HepG2 (cell line): ENCODE measurements at regions not wholly inside any gene's neighbourhood (a gene's known extent, or its start where the extent isn't known, plus 50 kb on each side); places are given as distances from the start of the nearest gene placed in this dataset.

Experiments
- ARNT ChIP-seq: fragments of 450-650 bp; IDR thresholded peaks from 2 replicates; pipeline ENCODE4 v1.6.1; 2017
- CTCF ChIP-seq: sonication (generic); formaldehyde crosslinking; IDR thresholded peaks from 2 replicates; pipeline ENCODE4 v1.5.0; 2020; ENCODE audit warnings: mild to moderate bottlenecking, missing genetic modification reagents, moderate library complexity
- ESRRA ChIP-seq: sonication (generic); formaldehyde crosslinking; IDR thresholded peaks from 2 replicates; pipeline ENCODE4 v1.5.1; 2020; ENCODE audit warnings: mild to moderate bottlenecking, low read depth, missing genetic modification reagents
- EZH2 ChIP-seq: conservative IDR thresholded peaks from 2 replicates; pipeline ENCODE4 v1.6.1; 2012; ENCODE audit warnings: mild to moderate bottlenecking, low read depth, low read length, moderate library complexity
- HMG20A ChIP-seq: IDR thresholded peaks from 2 replicates; pipeline ENCODE4 v1.6.1; 2016; ENCODE audit warnings: borderline replicate concordance
- HNRNPL ChIP-seq: fragments of 200-400 bp; formaldehyde crosslinking; IDR thresholded peaks from 2 replicates; pipeline ENCODE4 v1.6.1; 2017; ENCODE audit warnings: mild to moderate bottlenecking, low read depth, low read length
- MTF1 ChIP-seq: sonication (generic); formaldehyde crosslinking; IDR thresholded peaks from 2 replicates; pipeline ENCODE4 v1.5.0; 2020; ENCODE audit warnings: missing genetic modification reagents
- RFX3 ChIP-seq: IDR thresholded peaks from 2 replicates; pipeline ENCODE4 v1.6.1; 2016; ENCODE audit warnings: missing biosample characterization, missing genetic modification reagents
- SNAPC2 ChIP-seq: sonication (generic); formaldehyde crosslinking; IDR thresholded peaks from 2 replicates; pipeline ENCODE4 v1.8.1; 2022; ENCODE audit warnings: mild to moderate bottlenecking, missing genetic modification reagents
- TIGD3 ChIP-seq: sonication (generic); formaldehyde crosslinking; IDR thresholded peaks from 2 replicates; pipeline ENCODE4 v1.5.1; 2020; ENCODE audit warnings: mild to moderate bottlenecking, missing genetic modification reagents, borderline replicate concordance
- ZKSCAN8 ChIP-seq: IDR thresholded peaks from 2 replicates; pipeline ENCODE4 v1.6.1; 2016; ENCODE audit warnings: borderline replicate concordance, missing genetic modification reagents, missing compliant biosample characterization
- ZNF737 ChIP-seq: sonication (generic); formaldehyde crosslinking; IDR thresholded peaks from 2 replicates; pipeline ENCODE4 v1.5.0; 2020; ENCODE audit warnings: missing genetic modification reagents, mild to moderate bottlenecking, borderline replicate concordance
- ZNF740 ChIP-seq: sonication (generic); formaldehyde crosslinking; IDR thresholded peaks from 2 replicates; pipeline ENCODE4 v1.4.0; 2020; ENCODE audit warnings: missing genetic modification reagents
- ZNF770 ChIP-seq: sonication (generic); formaldehyde crosslinking; IDR thresholded peaks from 2 replicates; pipeline ENCODE4 v1.5.0; 2020; ENCODE audit warnings: mild to moderate bottlenecking, missing genetic modification reagents

- TF ChIP-seq HMG20A (CRISPR knock-in tag) (no peak), ZNF770 (CRISPR knock-in tag) (no peak), MTF1 (CRISPR knock-in tag) (no peak), CTCF (no peak), ARNT (no peak), SNAPC2 (no peak), ZNF740 (no peak), ZNF737 (CRISPR knock-in tag) (no peak), ZKSCAN8 (CRISPR knock-in tag) (no peak), RFX3 (CRISPR knock-in tag) (no peak), HNRNPL (no peak), ESRRA (CRISPR knock-in tag) (no peak), TIGD3 (CRISPR knock-in tag) (no peak), EZH2 (no peak)
Measured at GRCh38 chr17:51354936-51355335, 94.6 kb downstream of the UTP18 start.
